ENCODE measurements at regions not wholly inside any gene's neighbourhood (a gene's known extent, or its start where the extent isn't known, plus 50 kb on each side); places are given as distances from the start of the nearest gene placed in this dataset.
"Not testable (repeated sequence)": the region's sequence is repeated elsewhere in the genome, so short reads cannot be mapped to it uniquely, and the experiment has no call there.

DNA sequence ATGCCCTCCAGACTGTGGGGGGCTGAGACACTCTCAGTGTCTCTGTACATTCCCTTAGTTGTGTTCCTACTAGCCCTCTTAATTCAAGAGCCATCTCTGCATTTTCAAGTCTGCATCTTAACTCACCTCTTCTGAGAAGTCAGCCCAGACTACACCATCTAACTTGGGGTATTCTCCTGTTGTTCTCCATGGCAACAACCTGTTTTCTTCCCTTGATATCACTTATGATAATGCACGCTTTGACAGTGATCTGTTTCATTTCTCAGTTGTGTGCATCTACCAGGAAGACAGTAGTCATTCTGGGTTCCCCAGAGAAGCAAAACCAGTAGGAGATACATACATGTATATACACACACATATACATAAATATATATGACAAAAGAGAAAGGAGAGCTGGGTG is 707.3 kb upstream of the IGFBP3 start:
- DNase-seq (ENCODE audit: low read depth) = no peak

GRCh38 chr7:46626691-46627310 is 705.7 kb upstream of the IGFBP3 start:
- no peak for DNase-seq (ENCODE audit: low read depth)

DNA sequence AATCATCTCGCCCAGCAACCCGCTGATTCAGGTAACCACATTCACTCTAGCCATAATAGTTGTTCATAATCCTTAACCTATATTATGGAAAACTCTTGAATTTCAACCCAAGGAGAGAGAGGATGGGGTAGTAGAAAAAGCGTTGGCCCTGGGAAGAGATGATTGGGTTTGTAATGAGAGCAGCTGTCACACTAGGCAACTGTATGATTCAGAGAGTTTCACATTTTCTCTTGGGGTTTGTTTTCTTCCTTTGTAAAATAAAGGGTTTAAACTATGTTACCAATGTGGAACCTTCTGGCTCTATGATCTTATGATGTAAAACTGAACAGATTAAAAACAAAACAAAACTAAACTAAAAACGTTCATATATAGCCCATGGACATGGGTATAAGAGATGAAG is 705.2 kb upstream of the IGFBP3 start:
- DNase-seq (ENCODE audit: low read depth) = no peak

DNA sequence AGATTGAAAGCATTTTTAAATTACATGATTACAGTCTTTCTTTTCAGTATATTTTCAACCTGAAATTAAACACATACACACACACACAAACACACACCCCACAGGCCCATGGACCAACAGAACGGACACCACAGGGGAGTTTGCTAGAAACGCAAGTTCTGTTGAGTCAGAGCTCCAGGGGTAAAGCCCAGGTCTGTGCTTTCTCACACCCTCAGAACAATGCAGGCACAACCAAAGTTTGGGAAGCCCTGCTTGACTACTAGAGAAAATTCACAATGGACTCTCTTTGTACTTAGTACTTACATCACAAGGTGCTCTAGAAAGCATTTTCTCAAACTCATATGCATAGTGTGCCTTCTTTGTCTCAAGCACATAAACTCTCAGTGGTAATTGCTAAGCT is 704.0 kb upstream of the IGFBP3 start:
- no peak for DNase-seq (ENCODE audit: low read depth)

DNA sequence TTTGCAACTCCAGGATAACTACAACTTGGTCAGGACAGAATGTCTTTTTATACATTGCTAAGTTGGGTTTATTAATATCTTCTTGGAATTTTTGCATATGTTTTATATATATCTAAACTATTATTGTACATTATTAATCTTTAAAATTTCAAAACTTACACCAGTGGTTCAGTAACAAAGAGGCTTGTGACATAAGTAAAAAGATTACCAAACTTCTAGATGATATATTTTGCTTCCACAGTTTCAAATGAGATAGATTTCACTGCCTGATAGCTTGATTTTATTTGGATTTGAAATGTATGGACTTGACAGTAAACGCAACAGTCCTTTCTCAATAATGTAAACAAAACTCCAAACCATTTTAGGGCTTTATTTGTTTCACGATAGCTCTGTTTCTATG is 701.2 kb upstream of the IGFBP3 start:
- DNase-seq (ENCODE audit: low read depth) = no peak

- DNase-seq (ENCODE audit: low read depth) = no peak
Observed at GRCh38 chr7:46619723-46620310, 698.7 kb upstream of the IGFBP3 start.

DNA sequence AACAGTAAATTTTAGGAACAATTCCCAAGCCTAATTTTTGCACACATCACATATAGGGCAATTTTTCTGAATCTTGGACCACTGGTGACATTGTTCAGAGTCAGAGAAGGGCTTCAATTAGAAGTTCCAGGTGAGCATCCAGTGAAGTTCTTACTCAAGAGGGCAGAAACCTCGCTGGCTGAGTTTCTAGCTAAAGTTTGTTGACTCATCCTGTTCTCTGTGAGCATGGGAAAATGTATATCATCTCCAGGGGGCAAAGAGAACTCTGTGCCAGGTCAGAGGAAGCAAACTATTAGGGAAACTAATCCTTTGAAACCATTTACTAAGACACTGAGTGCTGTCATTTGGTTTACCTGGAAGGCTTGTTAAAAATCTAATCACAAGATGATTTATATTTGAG is 695.6 kb upstream of the IGFBP3 start:
- peak; percentile 49 for DNase-seq (ENCODE audit: low read depth)

GRCh38 chr7:46613551-46613950 is 692.5 kb upstream of the IGFBP3 start:
- no peak for DNase-seq (ENCODE audit: low read depth)

- DNase-seq (ENCODE audit: low read depth) = no peak
Observed at GRCh38 chr7:46613116-46613515, 692.0 kb upstream of the IGFBP3 start.

GRCh38 chr7:46611508-46611907 is 690.4 kb upstream of the IGFBP3 start:
- DNase-seq (ENCODE audit: low read depth) = no peak

GRCh38 chr7:46610746-46611145 is 689.7 kb upstream of the IGFBP3 start:
- DNase-seq (ENCODE audit: low read depth) = peak; percentile 32

- no peak for DNase-seq (ENCODE audit: low read depth)
Observed at GRCh38 chr7:46607176-46607575, 686.1 kb upstream of the IGFBP3 start.

- no peak for DNase-seq (ENCODE audit: low read depth)
Observed at GRCh38 chr7:46606761-46607160, 685.7 kb upstream of the IGFBP3 start.

DNA sequence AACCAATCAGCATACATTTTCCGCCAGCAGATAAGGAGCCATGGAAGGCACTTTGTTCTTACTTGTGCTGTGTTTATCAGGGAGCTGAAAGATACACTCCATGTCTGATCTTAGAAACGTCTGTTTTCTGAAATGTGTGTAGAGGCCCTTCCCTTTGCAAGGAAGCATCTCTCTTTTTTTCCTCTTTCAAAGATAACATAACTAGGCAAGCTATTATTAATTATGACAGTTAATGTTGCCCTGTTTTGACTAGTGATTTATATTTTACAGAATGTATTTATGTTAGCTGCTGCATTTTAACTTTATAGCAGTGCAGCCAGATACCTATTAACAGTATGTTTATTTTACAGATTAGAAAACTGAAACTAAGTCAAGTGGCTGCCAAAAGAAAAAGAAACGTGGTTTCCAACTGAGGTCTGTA is 683.2 kb upstream of the IGFBP3 start:
- no peak for DNase-seq (ENCODE audit: low read depth)

DNA sequence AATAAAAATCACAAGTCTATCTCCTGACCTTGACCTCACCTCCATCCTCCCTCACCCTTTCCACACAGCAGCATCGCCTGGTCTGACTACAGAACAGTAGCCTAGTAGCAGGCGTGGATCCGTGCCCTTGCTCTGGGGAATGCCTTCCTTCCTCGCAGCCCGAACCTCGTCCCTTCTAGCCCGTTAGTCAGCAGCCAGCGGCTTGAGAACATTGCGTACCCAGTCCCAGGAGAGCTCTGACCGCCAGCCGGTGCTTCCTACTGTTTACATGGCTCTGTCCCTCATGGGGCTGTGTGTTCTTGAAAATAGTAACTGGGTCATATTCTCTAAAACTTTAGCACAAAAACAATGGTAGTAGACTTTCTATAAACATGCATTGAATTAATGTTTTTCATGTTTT is 682.7 kb upstream of the IGFBP3 start:
- DNase-seq (ENCODE audit: low read depth) = no peak

GRCh38 chr7:46603296-46603752 is 682.3 kb upstream of the IGFBP3 start:
- DNase-seq (ENCODE audit: low read depth) = no peak

DNA sequence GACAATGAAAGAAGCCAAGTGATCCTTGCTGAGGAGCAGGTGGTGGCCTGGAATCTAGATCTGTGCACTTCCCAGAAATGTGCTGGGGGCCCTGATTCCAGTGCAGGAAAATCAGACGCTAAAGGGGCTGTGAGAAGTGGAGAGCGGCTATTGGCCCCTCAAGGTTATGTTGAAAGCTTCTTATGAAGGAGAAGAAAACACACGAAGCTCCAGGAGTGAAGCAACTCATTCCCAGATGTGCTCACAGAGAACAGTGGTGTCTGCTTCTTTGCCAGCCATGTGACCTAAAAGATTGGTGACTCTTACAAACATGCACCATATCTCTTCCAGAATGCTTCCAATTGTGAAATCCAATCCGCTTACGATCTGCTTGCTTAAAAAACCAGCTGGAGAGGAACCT is 679.3 kb upstream of the IGFBP3 start:
- no peak for DNase-seq (ENCODE audit: low read depth)

DNA sequence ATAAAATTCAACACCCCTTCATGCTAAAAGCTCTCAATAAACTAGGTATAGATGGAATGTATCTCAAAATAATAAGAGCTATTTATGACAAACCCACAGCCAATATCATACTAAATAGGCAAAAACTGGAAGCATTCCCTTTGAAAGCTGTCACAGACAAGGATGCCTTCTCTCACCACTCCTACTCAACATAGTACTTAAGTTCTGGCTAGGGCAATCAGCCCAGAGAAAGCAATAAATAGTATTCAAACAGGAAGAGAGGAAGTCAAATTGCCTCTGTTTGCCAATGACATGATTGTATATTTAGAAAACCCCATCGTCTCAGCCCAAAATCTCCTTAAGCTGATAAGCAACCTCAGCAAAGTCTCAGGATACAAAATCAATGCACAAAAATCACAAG is 673.8 kb upstream of the IGFBP3 start:
- DNase-seq (ENCODE audit: low read depth) = not testable (repeated sequence)

DNA sequence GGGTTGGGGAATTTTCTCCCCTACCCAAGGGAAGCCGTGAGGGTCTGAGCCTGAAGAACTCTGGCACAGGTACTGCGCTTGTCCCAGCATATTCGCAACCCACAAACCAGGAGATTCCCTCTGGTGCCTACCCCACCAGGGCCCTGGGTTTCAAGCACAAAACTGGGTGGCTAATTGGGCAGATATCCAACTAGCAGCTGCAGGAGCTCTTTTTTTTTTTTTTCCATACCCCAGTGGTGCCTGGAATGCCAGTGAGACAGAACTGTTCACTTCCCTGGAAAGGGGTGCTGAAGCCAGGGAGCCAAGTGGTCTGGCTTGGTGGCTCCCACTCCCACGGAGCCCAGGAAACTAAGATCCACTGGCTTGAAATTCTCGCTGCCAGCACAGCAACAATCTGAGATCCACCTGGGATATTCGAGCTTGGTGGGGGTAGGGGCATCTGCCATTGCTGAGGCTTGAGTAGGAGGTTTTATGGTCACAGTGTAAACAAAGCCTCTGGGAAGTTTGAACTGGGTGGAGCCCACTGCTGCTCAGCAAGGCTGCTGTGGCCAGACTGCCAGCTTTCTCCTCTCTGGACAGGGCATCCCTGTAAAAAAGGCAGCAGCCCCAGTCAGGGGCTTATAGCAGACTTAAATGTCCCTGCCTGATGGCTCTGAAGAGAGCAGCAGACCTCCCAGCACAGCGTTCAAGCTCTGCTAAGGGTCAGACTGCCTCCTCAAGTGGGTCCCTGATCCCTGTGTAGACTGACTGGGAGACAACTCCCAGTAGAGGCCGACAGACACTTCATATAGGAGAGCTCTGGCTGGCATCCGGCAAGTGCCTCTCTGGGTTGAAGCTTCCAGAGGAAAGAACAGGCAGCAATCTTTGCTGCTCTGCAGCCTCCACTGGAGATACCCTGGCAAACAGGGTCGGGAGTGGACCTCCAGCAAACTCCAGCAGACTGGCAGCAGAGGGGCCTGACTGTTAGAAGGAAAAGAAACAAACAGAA is 670.1 kb upstream of the IGFBP3 start:
- DNase-seq (ENCODE audit: low read depth) = peak; percentile 81

- no peak for DNase-seq (ENCODE audit: low read depth)
Observed at GRCh38 chr7:46589286-46589685, 668.2 kb upstream of the IGFBP3 start.

DNA sequence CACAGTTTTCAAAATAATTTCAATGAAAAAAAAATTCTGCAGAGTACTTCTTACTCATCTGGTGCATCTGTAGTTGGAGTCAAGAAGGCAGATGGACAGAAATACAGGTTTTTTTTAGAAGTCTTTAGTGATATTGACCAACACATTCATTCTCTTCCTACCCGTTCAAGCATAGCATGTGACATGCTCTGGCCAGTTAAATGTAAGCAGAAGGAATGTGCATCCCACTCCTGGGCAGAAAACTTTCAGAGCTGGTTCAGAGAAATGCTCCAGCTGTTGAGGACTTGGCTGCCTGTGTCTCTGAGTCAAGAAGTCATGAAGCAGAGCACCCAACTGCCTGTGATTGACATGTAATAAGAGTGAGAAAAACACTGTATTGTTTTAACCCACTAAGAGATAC is 665.3 kb upstream of the IGFBP3 start:
- peak; percentile 36 for DNase-seq (ENCODE audit: low read depth)

DNA sequence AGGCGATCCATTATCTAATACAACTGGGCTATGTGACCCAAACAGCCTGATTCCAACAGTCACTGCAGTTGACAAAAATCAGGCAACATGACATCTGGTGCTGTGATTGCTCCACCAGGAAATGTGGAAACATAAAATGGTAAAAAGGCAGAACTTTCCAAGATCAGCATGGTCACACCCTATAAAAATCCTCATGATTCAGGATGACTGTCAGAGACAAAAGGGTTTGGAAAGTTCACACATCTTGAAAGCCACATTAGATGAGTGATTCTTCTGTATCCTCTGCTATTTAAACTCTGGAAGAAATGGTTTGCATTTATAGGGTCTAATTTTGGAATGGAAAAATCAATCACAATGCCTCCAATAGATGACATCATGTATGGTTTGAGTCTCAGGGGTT is 662.6 kb upstream of the IGFBP3 start:
- peak; percentile 43 for DNase-seq (ENCODE audit: low read depth)

DNA sequence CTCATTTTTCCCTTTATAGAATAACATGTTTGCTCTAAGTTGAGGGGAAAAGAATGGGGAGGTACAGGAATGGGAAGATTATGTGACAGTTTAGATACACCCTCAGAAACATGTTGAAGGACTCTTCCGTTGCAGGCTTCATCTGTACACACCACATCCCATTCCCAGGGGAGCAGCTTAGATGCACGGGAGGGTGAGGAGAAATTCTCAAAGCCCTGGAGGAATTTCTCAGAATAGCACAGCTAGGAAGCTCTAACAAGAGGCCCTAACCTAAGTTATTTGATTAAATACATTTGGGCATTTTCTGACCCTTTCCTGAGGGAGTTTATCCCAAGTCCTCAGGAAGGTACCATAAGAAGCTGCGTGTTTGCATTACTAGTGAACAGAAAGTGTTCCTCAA is 660.2 kb upstream of the IGFBP3 start:
- no peak for DNase-seq (ENCODE audit: low read depth)

Data from renal cortical epithelial cell (primary cell).